AG04449 (cell line): ENCODE measurements at regions not wholly inside any gene's neighbourhood (a gene's known extent, or its start where the extent isn't known, plus 50 kb on each side); places are given as distances from the start of the nearest gene placed in this dataset.

Experiments
- CTCF ChIA-PET: fragments of 350-600 bp; formaldehyde crosslinking; extraction: SDS; loops from one replicate; lab custom pipeline; 2021; ENCODE audit warnings: antibody characterized with exemption; lab: Yijun Ruan, JAX
- POLR2A ChIA-PET: fragments of 400-600, 350-600 bp; formaldehyde crosslinking; extraction: SDS; loops from one replicate; lab custom pipeline; 2020; ENCODE audit warnings: antibody characterized with exemption, inconsistent platforms; lab: Yijun Ruan, JAX
- DNase-seq: peaks from one replicate; pipeline ENCODE4 v3.0.0-alpha.2; 2010; ENCODE audit warnings: low read depth, low spot score
- H3K4me3 ChIP-seq: 2 replicates; pipeline ENCODE4 v1.5.1; 2011; ENCODE audit warnings: low read depth, mild to moderate bottlenecking, control low read depth, low read length
- TF ChIP-seq, protein P1 (sequence below): IDR thresholded peaks from one replicate; pipeline ENCODE4 v1.5.1; 2011; ENCODE audit warnings: mild to moderate bottlenecking, moderate library complexity, low read length, control low read depth, inconsistent platforms; ENCODE audit not compliant: insufficient read depth; ENCODE audit errors: missing control alignments

DNA sequence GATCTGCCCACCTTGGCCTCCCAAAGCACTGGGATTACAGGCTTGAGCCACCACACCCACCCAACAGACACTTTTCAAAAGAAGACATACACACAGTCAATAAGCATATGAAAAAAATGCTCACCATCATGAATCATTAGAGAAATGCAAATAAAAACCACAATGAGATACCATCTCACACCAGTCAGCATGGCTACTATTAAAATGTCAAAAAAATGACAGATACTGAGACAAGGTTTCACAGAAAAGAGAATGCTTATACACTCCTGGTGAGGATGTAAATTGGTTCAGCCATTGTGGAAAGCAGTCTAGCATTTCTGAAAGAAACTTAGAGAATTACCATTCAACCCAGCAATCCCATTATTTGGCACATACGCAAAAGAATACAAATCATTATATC lies 1947.2 kb downstream of the SUCLG1 start:
- POLR2A ChIA-PET, result no interaction called here
- DNase-seq, result no peak
- H3K4me3 ChIP-seq, result no peak overlapping the region
- TF ChIP-seq, protein P1, sequence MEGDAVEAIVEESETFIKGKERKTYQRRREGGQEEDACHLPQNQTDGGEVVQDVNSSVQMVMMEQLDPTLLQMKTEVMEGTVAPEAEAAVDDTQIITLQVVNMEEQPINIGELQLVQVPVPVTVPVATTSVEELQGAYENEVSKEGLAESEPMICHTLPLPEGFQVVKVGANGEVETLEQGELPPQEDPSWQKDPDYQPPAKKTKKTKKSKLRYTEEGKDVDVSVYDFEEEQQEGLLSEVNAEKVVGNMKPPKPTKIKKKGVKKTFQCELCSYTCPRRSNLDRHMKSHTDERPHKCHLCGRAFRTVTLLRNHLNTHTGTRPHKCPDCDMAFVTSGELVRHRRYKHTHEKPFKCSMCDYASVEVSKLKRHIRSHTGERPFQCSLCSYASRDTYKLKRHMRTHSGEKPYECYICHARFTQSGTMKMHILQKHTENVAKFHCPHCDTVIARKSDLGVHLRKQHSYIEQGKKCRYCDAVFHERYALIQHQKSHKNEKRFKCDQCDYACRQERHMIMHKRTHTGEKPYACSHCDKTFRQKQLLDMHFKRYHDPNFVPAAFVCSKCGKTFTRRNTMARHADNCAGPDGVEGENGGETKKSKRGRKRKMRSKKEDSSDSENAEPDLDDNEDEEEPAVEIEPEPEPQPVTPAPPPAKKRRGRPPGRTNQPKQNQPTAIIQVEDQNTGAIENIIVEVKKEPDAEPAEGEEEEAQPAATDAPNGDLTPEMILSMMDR, result no peak
- CTCF ChIA-PET, result no interaction called here

- ChIA-PET CTCF (no interaction called here), POLR2A (no interaction called here)
- no peak overlapping the region for H3K4me3 ChIP-seq
- TF ChIP-seq, protein P1, result no peak
- DNase-seq, result no peak
Observed at GRCh38 chr2:82508702-82509101, 1950.4 kb downstream of the SUCLG1 start.

DNA sequence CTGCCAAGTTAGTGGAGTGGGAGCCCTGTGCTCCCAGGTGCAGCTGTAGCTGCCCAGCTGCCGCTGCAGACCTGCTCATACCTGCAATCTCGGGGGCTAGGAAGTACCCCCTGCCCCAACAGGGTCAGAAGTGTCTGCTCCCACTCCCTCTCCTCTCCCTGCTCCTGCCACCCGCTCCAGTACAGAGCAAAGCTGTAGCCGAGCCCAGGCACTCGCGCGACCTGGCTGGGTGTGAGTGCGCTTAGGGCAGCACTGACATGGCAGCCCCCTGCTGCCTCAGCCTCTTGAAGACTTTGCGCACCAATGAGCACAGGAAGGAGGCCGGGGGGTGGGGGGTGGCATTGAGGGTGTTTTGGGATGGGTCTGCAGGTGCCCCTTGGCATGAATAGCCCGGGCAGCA lies 1951.4 kb downstream of the SUCLG1 start:
- H3K4me3 ChIP-seq, result no peak overlapping the region
- DNase-seq, result no peak
- CTCF ChIA-PET, result no interaction called here
- POLR2A ChIA-PET, result no interaction called here
- TF ChIP-seq, protein P1, result no peak

DNA sequence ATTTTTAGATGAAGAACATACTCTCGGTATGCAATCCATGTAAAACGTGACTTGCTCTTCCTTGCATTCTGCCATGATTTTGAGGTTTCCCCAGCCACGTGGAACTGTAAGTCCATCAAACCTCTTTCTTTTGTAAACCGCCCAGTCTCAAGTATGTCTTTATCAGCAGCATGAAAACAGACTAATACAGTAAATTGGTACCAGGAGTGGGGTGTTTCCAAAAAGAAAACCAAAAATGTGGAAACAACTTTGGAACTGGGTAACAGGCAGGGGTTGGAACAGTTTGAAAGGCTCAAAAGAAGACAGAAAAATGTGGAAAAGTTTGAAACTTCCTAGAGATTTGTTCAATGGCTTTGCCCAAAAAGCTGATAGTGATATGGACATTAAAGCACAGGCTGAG lies 1957.9 kb downstream of the SUCLG1 start:
- no peak for DNase-seq
- CTCF ChIA-PET, result no interaction called here
- POLR2A ChIA-PET, result no interaction called here
- TF ChIP-seq, protein P1, result no peak
- no peak overlapping the region for H3K4me3 ChIP-seq

DNA sequence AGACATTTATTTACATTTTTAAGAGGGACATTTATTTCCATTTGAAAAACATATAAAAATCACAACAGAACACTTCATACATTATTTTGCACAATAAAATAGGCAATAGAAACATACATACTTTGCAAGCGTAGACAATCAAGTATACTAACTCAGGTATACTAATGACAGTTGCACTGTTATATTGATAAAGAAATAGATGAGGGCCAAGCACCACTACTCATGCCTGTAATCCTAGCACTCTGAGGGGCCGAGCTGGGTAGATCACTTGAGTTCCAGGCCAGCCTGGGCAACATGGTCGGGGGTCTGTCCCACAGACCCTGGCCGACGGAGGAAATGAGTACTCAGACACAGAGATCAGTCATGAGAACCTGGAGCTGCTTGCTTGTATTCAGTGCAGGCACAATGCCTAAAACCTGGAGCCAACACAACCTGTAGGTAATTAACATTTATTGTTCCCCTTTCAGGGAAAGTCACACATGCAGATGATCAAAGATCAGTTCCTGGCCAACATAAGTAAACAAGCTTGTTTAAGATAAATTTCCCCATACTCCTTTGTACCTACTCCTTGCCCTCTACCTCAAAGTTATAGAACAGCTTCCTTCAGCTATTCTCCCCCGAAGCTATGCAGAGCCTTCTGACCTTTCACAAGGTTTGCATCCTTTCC lies 1960.2 kb downstream of the SUCLG1 start:
- TF ChIP-seq, protein P1, result no peak
- ChIA-PET POLR2A (no interaction called here), CTCF (no interaction called here)
- no peak overlapping the region for H3K4me3 ChIP-seq
- DNase-seq, result no peak

DNA sequence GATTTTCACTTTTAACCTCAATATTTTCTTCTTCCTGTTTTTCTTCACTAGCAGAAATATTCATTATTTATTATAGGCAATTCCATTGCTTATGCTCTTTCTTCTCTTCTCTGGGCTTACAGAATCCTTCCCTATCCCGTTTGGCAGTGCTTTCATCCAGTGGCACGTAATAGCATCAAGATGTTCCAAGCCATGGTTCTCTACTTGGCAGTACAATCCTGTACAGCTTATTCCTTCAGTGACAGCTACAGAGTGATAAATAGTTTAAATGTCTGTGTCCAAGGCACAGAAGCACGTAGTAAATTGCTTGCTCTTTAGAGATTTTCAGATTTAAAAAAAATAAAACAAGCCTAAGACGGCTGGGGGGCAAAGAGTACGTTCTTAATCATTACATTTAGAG lies 1964.3 kb downstream of the SUCLG1 start:
- no peak for DNase-seq
- TF ChIP-seq, protein P1, result no peak
- CTCF ChIA-PET, result no interaction called here
- POLR2A ChIA-PET, result no interaction called here
- H3K4me3 ChIP-seq, result no peak overlapping the region
